DMS53 treated with DMSO at 0.1 percent for 48 hours (cell line): ENCODE measurements at regions not wholly inside any gene's neighbourhood (a gene's known extent, or its start where the extent isn't known, plus 50 kb on each side); places are given as distances from the start of the nearest gene placed in this dataset.

Source experiments
- DNase-seq: peaks from one replicate; lab custom pipeline; 2025; ENCODE audit not compliant: unreplicated experiment; lab: John Stamatoyannopoulos, UW

DNA sequence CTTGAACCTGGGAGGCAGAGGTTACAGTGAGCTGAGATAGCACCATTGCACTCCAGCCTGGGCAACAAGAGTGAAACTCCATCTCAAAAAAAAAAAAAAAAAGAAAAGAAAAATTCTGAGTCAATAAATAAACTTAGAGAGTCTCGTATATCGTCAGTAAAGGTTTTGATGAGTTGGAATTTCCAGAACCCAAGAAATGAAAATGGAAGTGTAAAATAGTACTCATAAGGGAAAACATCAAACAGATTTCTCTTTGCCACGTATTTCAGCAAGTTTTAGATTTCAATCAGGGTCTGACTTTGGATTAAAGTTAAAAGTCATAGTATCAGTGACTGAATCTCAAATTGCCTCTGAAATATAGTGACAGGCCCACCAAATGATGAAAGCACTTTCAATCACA, 71.4 kb upstream of the SPOPL start:
- no peak for DNase-seq

DNA sequence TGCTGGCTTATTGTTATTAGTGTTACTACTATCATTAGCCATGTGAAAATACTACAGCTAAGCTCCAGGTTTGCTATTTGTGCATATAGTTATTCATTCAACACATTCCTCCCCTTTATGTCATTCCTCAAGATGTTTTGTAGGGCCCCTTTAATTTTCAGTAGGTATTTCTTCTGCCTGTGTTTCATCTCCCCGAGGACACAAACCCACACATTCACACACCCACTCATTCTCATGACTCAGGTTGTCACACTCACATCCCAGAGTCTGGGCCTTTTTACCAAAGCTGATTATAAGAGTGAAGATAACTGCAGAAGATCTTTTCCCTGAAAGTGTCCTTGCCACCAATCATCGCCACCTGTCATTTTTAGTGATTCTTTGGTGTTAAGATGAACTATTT, 68.6 kb upstream of the SPOPL start:
- no peak for DNase-seq

- DNase-seq = no peak
Measured at GRCh38 chr2:138433995-138434951, 67.3 kb upstream of the SPOPL start.

DNA sequence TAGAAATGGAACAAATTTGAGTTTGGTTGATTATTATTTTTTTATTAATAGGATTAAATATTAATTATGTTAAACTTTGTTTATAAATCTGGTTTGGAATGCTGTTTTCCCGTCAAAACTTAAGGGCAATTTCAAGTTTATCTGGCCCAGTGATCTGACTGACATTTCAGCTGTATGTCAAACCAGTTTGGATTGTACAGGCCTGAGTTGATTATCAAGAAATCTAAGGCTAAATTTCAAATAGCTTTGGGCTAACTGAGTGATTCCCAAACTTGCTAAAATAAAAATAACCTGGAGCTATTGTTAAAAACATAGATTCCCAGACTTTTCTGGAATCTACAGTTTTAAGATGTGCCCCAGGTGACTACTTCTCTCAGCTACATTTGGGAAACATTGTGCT, 65.9 kb upstream of the SPOPL start:
- no peak for DNase-seq

GRCh38 chr2:138439733-138440132, 61.8 kb upstream of the SPOPL start:
- DNase-seq = no peak

DNA sequence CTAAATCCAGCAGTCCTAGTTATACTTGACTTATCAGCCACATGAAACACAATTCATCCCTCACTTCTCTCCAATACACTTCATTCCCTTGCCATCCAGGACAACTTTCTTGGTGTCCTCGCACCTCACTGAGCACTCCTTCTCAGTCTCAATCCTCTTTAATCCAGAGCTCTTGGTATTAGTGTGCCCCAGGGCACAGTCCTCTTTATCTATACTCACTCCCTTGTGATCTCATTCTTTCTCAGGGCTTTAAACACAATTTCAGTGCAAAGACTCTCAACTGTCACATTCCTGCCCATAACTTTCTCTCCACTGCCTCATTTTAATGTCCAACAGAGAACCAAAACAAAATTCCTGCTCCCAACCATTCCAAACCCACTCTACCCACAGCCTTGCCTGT, 60.8 kb upstream of the SPOPL start:
- no peak for DNase-seq

GRCh38 chr2:138441916-138442315, 59.7 kb upstream of the SPOPL start:
- DNase-seq = no peak

DNA sequence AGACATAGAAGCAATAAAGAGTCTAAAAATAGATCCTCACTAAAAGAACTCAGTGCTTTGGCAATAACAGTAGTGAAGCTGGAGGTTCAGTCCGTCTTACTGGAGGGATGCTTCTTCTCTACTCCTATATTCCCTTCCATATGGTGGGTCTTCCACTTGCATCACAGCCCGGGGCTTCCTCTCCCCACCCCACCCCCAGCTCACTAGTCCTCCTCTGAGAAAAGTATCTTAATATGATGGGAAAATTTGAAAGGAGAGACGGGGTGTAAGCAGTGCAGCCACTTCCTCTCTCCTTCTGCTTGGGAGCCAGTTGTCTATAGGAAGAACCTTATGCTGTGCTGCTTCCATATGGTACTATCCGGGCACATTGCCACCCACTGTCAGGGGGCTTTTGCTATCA, 57.2 kb upstream of the SPOPL start:
- DNase-seq = no peak

- DNase-seq = no peak
Measured at GRCh38 chr2:138445227-138445626, 56.3 kb upstream of the SPOPL start.

- no peak for DNase-seq
Measured at GRCh38 chr2:138446043-138446442, 55.5 kb upstream of the SPOPL start.

GRCh38 chr2:138447889-138448570, 53.5 kb upstream of the SPOPL start:
- DNase-seq = no peak
